RWPE1 (cell line): ENCODE measurements at regions not wholly inside any gene's neighbourhood (a gene's known extent, or its start where the extent isn't known, plus 50 kb on each side); places are given as distances from the start of the nearest gene placed in this dataset.
A peak's percentile ranks its signal among the peaks of the same experiment; 100 is the strongest.

Experiments used
- CTCF ChIA-PET: fragments of 350-600 bp; sonication (Branson Sonifier 250); formaldehyde crosslinking; extraction: SDS; loops from one replicate; lab custom pipeline; 2021; lab: Yijun Ruan, JAX
- POLR2A ChIA-PET: fragments of 400-600 bp; formaldehyde crosslinking; extraction: SDS; loops from one replicate; lab custom pipeline; 2020; ENCODE audit warnings: antibody characterized with exemption; ENCODE audit not compliant: low non-redundant PET; lab: Yijun Ruan, JAX
- DNase-seq: peaks from one replicate; pipeline ENCODE4 v3.0.0; 2012; ENCODE audit warnings: low spot score
- H3K27ac ChIP-seq: fragments of 450-650 bp; 2 replicates; pipeline ENCODE4 v1.5.1; 2017
- TF ChIP-seq, protein P1 (sequence below): fragments of 450-650 bp; conservative IDR thresholded peaks from 2 replicates; pipeline ENCODE4 v1.5.1; 2017; ENCODE audit warnings: low read depth, mild to moderate bottlenecking

- TF ChIP-seq, protein P1, sequence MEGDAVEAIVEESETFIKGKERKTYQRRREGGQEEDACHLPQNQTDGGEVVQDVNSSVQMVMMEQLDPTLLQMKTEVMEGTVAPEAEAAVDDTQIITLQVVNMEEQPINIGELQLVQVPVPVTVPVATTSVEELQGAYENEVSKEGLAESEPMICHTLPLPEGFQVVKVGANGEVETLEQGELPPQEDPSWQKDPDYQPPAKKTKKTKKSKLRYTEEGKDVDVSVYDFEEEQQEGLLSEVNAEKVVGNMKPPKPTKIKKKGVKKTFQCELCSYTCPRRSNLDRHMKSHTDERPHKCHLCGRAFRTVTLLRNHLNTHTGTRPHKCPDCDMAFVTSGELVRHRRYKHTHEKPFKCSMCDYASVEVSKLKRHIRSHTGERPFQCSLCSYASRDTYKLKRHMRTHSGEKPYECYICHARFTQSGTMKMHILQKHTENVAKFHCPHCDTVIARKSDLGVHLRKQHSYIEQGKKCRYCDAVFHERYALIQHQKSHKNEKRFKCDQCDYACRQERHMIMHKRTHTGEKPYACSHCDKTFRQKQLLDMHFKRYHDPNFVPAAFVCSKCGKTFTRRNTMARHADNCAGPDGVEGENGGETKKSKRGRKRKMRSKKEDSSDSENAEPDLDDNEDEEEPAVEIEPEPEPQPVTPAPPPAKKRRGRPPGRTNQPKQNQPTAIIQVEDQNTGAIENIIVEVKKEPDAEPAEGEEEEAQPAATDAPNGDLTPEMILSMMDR: no peak
- DNase-seq: no peak
- ChIA-PET CTCF (no interaction called here), POLR2A (no interaction called here)
- no peak overlapping the region for H3K27ac ChIP-seq
Observed at GRCh38 chr4:77438549-77438948, 167.1 kb upstream of the CXCL13 start.

DNA sequence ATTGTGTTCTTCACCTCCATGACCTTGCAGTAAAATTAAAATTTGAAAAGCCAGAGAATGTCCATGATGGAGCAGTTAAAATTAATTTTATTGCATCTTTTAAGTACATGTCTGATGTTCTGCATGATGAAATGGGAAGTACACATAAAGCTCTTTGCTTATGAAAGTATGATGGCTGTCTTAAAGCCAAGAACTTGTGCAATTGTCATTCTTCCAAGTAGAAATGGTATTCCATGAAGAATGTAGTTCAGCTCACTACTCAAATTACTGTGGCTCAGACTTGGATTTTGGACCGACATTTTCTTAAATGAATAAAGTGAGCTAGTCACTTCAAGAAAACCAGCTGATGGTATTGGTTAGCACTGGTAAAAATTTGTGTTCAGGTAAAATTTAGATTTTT lies 161.7 kb upstream of the CXCL13 start:
- no peak overlapping the region for H3K27ac ChIP-seq
- TF ChIP-seq, protein P1: no peak
- ChIA-PET CTCF (interaction anchor here (0.8 kb wide), 1 partner anchor 86 kb away, joined by 3 read pairs; no protein-coding TSS in a partner anchor), POLR2A (no interaction called here)
- no peak for DNase-seq

GRCh38 chr4:77445823-77446222 lies 159.8 kb upstream of the CXCL13 start:
- TF ChIP-seq, protein P1: no peak
- CTCF ChIA-PET: no interaction called here

GRCh38 chr4:77446601-77447000 lies 159.0 kb upstream of the CXCL13 start:
- DNase-seq: no peak
- no peak overlapping the region for H3K27ac ChIP-seq
- TF ChIP-seq, protein P1: no peak
- ChIA-PET POLR2A (no interaction called here), CTCF (no interaction called here)

More at GRCh38 chr4:77445823-77446222, 159.8 kb upstream of the CXCL13 start:
- no peak overlapping the region for H3K27ac ChIP-seq
- DNase-seq: no peak
- POLR2A ChIA-PET: no interaction called here

DNA sequence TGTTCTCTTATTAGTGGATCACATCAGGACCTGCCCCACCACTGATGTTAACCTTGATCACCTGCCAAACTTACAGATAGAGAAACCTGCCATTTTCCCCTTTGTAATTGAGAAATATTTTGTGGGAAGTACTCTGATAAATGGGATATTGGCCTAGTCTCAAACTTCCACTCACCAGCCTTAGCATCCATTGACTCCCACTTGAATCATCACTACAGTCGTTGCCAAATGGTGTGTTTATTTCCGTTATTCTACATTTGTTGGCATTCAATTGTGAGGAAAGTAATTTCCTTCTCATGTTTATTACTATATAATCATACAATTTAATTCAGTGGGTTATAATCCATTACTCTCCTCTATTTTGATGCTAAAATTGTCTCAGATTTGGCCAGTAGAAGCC lies 156.4 kb upstream of the CXCL13 start:
- H3K27ac ChIP-seq: no peak overlapping the region
- ChIA-PET POLR2A (no interaction called here), CTCF (interaction anchor here (0.6 kb wide), 1 partner anchor 61 kb away, joined by 3 read pairs; no protein-coding TSS in a partner anchor)
- DNase-seq: peak; percentile 20
- TF ChIP-seq, protein P1: no peak

DNA sequence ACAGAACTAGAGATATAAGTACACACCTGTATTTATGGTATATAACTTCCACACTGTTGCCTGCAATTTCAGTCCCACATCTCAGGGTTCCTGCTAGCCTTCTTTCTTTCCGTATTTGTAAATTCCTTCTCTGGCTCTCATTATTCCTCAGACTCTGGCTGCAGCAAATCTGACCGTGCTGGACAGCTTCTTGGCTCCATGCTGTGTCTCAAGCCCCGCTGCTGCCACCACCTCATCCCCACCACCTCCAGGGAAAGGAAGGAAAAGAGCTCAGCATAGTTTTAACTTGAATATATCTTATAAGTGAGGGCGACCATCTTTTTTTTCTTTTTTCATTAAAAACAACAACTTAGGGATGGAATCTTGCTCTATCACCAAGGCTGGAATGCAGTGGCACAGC lies 155.6 kb upstream of the CXCL13 start:
- POLR2A ChIA-PET: no interaction called here
- DNase-seq: no peak
- H3K27ac ChIP-seq: no peak overlapping the region; the same call in 1 of the 2 replicates
- CTCF ChIA-PET: no interaction called here
- TF ChIP-seq, protein P1: no peak
